Astrocyte of the spinal cord (primary cell): ENCODE measurements at regions not wholly inside any gene's neighbourhood (a gene's known extent, or its start where the extent isn't known, plus 50 kb on each side); places are given as distances from the start of the nearest gene placed in this dataset.
"Not testable (repeated sequence)": the region's sequence is repeated elsewhere in the genome, so short reads cannot be mapped to it uniquely, and the experiment has no call there.

Experiments
- DNase-seq: peaks from one replicate; pipeline ENCODE4 v3.0.0; 2011; ENCODE audit warnings: low read depth, low spot score
- H3K4me3 ChIP-seq: 2 replicates; pipeline ENCODE4 v1.5.1; 2011; ENCODE audit warnings: low read depth, mild to moderate bottlenecking, low read length, moderate library complexity
- CTCF ChIP-seq: IDR thresholded peaks from 2 replicates; pipeline ENCODE4 v1.5.1; 2012; ENCODE audit warnings: low read depth, mild to moderate bottlenecking, low read length, inconsistent platforms
- in situ Hi-C: cut with HindIII; loops from 2 replicates; pipeline ENCODE4 v1.10.0; 2017; ENCODE audit warnings: low sequenced_read_pairs

GRCh38 chr10:9137368-9137767, 1082.9 kb downstream of the GATA3 start:
- H3K4me3 ChIP-seq: no peak overlapping the region
- in situ Hi-C loops: no loop called here
- DNase-seq: no peak
- TF ChIP-seq CTCF: no peak

- in situ Hi-C loops, H3K4me3 ChIP-seq, DNase-seq: not testable (repeated sequence)
Observed at GRCh38 chr10:9138829-9139228, 1084.3 kb downstream of the GATA3 start.

GRCh38 chr10:9140373-9140772, 1085.9 kb downstream of the GATA3 start:
- in situ Hi-C loops: no loop called here
- DNase-seq: no peak
- no peak for TF ChIP-seq CTCF
- no peak overlapping the region for H3K4me3 ChIP-seq

- DNase-seq: no peak
- in situ Hi-C loops: no loop called here
- no peak for TF ChIP-seq CTCF
- no peak overlapping the region for H3K4me3 ChIP-seq
Observed at GRCh38 chr10:9147475-9147874, 1093.0 kb downstream of the GATA3 start.

- no peak overlapping the region for H3K4me3 ChIP-seq
- no peak for TF ChIP-seq CTCF
Observed at GRCh38 chr10:9149134-9149533, 1094.6 kb downstream of the GATA3 start.

GRCh38 chr10:9153057-9153456, 1098.6 kb downstream of the GATA3 start:
- H3K4me3 ChIP-seq, in situ Hi-C loops, DNase-seq: not testable (repeated sequence)

More at GRCh38 chr10:9149134-9149533, 1094.6 kb downstream of the GATA3 start:
- DNase-seq: no peak
- in situ Hi-C loops: no loop called here

- TF ChIP-seq CTCF: no peak
- DNase-seq: no peak
- H3K4me3 ChIP-seq: no peak overlapping the region
- in situ Hi-C loops: no loop called here
Observed at GRCh38 chr10:9157656-9158055, 1103.2 kb downstream of the GATA3 start.

- H3K4me3 ChIP-seq: no peak overlapping the region
- no peak for DNase-seq
- no peak for TF ChIP-seq CTCF
- in situ Hi-C loops: no loop called here
Observed at GRCh38 chr10:9158675-9159074, 1104.2 kb downstream of the GATA3 start.
